Rectal smooth muscle tissue (tissue), 1 donor: ENCODE measurements at regions not wholly inside any gene's neighbourhood (a gene's known extent, or its start where the extent isn't known, plus 50 kb on each side); places are given as distances from the start of the nearest gene placed in this dataset.
"Not testable (repeated sequence)": the region's sequence is repeated elsewhere in the genome, so short reads cannot be mapped to it uniquely, and the experiment has no call there.

Source experiments
- H3K27ac ChIP-seq: one replicate; pipeline ENCODE4 v1.7.0; 2013; ENCODE audit warnings: low read depth, low read length, inconsistent platforms
- H3K27me3 ChIP-seq: one replicate; pipeline ENCODE4 v1.7.0; 2013; ENCODE audit warnings: low read length; ENCODE audit not compliant: control insufficient read depth, insufficient read depth
- H3K36me3 ChIP-seq: one replicate; pipeline ENCODE4 v1.7.0; 2013; ENCODE audit warnings: low read length; ENCODE audit not compliant: control insufficient read depth, insufficient read depth
- H3K4me1 ChIP-seq: one replicate; pipeline ENCODE4 v1.7.0; 2013; ENCODE audit warnings: low read length; ENCODE audit not compliant: control insufficient read depth, insufficient read depth
- H3K4me3 ChIP-seq: one replicate; pipeline ENCODE4 v1.7.0; 2013; ENCODE audit warnings: low read length
- H3K9ac ChIP-seq: one replicate; pipeline ENCODE4 v1.7.0; 2013; ENCODE audit warnings: low read length

DNA sequence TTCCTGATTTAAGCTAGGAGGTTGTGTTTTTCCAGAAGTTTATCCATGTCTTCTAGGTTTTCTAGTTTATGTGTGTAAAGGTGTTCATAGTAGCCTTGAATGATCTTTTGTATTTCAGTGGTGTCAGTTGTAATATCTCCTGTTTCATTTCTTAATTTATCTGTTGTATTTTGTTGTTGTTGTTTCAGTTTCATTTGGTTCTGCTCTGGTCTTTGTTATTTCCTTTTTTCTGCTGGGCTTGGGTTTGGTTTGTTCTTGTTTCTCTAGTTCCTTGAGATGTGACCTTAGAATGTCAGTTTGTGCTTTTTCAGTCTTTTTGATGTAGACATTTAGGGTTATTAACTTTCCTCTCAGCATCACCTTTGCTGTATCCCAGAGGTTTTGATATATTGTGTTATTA, 62.8 kb downstream of the SCP2D1 start:
- not testable (repeated sequence) for H3K27ac ChIP-seq, H3K27me3 ChIP-seq, H3K36me3 ChIP-seq, H3K4me3 ChIP-seq, H3K9ac ChIP-seq, H3K4me1 ChIP-seq

DNA sequence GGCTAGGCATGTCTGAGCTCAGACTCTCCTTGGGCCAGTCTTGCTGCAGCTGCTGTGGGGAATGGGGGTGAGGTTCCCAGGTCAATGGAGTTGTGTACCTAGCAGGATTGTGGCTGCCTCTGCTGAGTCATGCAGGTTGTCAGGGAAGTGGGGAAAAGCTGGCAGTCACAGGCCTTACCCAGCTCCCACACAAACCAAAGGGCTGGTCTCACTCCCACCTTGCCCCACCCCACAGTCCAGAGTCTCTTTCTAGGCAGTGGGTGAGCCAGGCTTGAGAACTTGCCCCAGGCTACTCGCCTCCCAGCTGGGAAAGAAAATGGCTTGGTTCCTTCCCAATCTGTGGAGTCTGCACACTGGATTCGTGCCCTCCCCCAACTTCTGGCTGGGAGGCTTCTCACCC, 65.7 kb downstream of the SCP2D1 start:
- H3K36me3 ChIP-seq, result no peaks in the 10 kb centered on the region
- H3K9ac ChIP-seq, result no peak overlapping the region
- H3K27me3 ChIP-seq, result no peaks in the 10 kb centered on the region
- no peak overlapping the region for H3K27ac ChIP-seq
- H3K4me1 ChIP-seq, result no peaks in the 10 kb centered on the region
- H3K4me3 ChIP-seq, result no peak overlapping the region

DNA sequence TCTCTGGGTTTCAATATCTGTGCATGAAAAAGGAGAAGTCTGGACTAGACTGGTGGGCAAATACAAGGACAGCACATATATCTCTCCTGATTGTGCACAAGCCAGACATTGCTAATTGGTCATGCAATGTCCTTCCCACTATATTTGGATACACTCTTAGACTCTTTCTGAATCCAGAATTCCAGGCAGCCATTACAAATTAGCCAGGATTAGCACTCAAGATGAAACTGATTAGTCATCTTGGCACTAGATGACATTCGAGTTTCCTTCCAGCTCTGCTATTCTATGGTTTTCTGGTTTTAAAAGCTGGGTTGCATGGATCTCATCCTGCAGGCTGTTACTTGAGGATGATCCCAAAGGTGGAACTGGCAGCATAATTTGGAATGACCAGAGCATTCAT, 73.2 kb downstream of the SCP2D1 start:
- no peak overlapping the region for H3K9ac ChIP-seq

DNA sequence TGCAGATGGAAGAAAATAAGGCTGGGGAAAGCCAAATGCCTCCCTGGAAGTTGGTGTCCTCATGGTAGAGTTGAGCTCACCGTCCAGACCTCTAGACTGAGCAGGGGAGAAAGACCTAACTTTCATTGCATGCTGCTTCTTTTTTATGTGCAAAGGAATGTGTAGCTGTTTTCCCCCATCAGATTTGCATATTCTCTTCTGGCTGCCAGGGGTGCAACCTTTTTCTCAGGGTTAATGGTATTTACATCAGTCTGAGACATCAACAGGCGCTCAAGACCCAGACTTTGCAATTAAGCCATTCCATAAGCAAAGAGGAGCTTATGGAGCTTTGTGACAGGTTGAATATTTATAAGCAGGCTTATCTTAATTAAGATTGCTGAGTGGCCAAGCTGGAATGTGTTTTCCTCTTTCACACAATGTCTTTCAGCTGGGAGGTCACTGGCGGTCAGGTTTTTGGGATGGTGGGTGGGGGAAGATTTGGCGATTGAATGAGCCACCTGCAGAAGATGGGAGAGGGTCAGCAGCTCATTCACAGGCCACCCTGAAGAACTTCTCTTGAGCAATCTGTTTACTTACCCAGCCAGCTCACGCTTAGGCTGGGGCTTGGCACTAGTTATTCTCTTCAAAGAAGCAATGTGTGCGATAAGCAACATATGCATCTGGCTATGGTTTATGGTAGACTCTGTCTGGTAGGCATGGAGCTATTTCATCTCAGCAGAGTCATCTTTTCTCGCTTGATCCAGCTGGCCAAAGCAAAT, 88.6 kb downstream of the SCP2D1 start:
- no peak overlapping the region for H3K4me3 ChIP-seq
- H3K27me3 ChIP-seq, result no peaks in the 10 kb centered on the region
- no peaks in the 10 kb centered on the region for H3K36me3 ChIP-seq
- no peak overlapping the region for H3K9ac ChIP-seq
- no peaks in the 10 kb centered on the region for H3K4me1 ChIP-seq
- H3K27ac ChIP-seq, result no peak overlapping the region

More for the DNA sequence above, 73.2 kb downstream of the SCP2D1 start:
- Histone ChIP-seq H3K4me3 (no peak overlapping the region), H3K27me3 (no peaks in the 10 kb centered on the region), H3K27ac (no peak overlapping the region), H3K4me1 (no peaks in the 10 kb centered on the region), H3K36me3 (no peaks in the 10 kb centered on the region)

DNA sequence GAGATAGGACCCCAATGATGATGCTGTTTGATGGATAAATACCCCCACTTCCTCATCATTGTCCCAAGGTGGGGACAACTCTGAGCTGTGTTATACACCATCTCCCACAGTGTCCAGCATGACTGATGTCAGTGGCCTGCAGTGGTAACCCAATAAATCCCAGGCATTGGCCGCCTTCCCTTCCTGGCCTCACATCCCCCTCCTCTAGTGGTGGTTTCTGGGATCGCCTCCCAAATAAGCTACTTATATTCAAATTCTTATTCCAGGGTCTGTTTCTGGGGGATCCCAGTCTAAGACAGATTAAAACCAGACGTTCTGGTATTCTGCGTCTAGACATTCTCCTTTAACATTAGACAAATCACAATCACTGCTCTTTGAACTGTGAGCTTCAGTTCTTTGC, 90.6 kb downstream of the SCP2D1 start:
- H3K4me1 ChIP-seq, result no peaks in the 10 kb centered on the region
- H3K36me3 ChIP-seq, result no peaks in the 10 kb centered on the region
- no peak overlapping the region for H3K9ac ChIP-seq
- H3K27me3 ChIP-seq, result no peaks in the 10 kb centered on the region
- H3K27ac ChIP-seq, result no peak overlapping the region
- H3K4me3 ChIP-seq, result no peak overlapping the region

DNA sequence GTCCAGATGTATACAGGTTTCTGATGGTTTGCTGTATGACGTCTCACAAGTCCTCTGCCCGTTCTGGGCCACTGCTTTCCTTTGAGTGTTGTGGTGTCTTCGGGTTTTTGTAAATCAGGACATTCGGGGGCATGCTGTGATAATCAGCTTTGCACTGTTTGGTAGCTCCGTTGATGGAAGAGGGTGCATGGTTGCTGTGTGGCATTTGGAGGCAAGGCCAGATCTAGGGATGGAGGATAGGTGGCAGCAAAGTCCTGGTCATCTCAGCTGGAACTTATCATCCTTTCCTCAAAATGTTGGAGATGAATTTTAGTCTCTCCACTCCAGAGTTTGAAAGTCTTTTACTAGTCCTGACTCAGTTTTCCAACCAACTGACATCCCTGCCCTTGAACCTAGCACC, 91.0 kb downstream of the SCP2D1 start:
- Histone ChIP-seq H3K4me1 (no peaks in the 10 kb centered on the region), H3K27ac (no peak overlapping the region), H3K27me3 (no peaks in the 10 kb centered on the region), H3K36me3 (no peaks in the 10 kb centered on the region), H3K9ac (no peak overlapping the region), H3K4me3 (no peak overlapping the region)

DNA sequence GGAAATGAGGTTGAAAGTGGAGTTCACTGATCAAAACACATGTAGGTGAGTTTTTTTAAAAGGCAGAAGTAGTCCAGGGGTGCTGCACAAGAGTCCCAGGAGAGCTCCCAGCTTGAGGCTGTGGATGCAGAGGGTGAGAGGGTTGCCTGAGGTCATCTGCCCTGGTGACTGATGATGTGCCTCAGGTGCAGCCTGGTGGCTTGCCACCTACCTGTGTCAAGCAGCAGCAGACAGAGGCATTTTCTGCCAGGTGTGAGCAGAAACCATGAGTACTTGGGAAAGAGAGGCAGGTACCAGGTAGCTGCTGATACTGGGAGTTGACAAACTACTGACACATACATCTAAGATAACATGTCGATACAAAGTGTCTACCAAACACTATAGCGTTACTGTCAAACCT, 92.5 kb downstream of the SCP2D1 start:
- Histone ChIP-seq H3K27ac (no peak overlapping the region), H3K4me3 (no peak overlapping the region), H3K36me3 (no peaks in the 10 kb centered on the region), H3K27me3 (no peaks in the 10 kb centered on the region), H3K4me1 (no peaks in the 10 kb centered on the region), H3K9ac (no peak overlapping the region)

DNA sequence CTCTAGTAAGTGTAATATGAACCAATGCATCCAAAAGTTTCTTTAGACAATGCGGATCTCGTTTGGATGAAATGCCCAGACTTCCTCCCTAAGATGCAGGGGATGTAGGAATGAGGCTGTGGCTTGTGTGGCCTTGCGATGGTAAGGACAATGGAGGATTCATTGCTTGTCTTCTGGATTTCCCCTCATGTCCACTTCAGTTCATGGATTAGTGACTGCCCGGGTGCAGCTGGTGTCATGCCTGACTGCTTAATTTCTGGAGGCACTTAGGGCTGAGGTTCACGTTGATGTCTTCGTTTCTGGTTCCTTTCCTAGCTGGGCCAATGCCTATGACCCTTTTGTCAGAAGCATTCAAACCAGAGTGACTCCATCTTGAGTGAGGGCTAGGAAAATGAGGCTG, 93.8 kb downstream of the SCP2D1 start:
- Histone ChIP-seq H3K9ac (no peak overlapping the region), H3K36me3 (no peaks in the 10 kb centered on the region), H3K27ac (no peak overlapping the region), H3K4me1 (no peaks in the 10 kb centered on the region), H3K4me3 (no peak overlapping the region), H3K27me3 (no peaks in the 10 kb centered on the region)

DNA sequence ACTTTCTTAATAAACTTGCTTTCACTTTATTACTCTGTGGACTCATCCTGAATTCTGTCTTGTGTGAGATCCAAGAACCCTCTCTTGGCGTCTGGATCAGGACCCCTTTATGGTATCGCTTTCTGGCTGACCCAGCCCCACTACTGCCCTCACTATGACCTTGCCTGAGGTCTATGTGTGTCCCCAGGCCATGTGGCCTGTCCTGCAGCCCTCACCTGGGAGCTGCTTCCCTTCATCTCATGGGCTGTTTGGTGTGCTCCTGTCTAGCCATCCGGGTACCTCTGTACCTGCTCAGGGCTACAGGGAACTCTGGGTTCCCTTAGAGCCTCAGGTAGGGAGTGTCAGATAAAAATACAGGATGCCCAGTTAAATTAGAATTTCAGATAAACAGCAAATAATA, 94.5 kb downstream of the SCP2D1 start:
- Histone ChIP-seq H3K36me3 (no peaks in the 10 kb centered on the region), H3K4me1 (no peaks in the 10 kb centered on the region), H3K27me3 (no peaks in the 10 kb centered on the region), H3K4me3 (no peak overlapping the region), H3K27ac (no peak overlapping the region), H3K9ac (no peak overlapping the region)

DNA sequence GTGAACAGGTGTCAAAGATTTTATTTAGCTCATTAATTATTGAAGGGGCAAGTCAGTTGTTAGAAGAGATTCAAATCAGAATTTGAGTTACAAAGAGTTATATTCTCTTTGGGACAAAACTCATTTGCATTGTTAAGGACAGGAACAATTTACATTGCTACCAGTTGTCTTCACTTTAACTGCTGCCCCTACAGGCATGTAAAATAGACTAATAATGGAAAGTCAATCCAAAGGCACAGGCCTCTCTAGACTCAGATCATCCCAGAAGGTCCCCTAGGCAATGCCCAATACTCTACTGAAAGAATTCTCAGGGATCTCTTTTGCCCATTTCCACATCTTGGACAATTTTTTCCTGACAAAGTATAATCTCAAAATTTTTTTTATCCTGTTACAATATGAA, 95.7 kb downstream of the SCP2D1 start:
- no peaks in the 10 kb centered on the region for H3K27me3 ChIP-seq
- H3K4me1 ChIP-seq, result no peaks in the 10 kb centered on the region
- H3K9ac ChIP-seq, result no peak overlapping the region
- H3K36me3 ChIP-seq, result no peaks in the 10 kb centered on the region
- H3K4me3 ChIP-seq, result no peak overlapping the region
- no peak overlapping the region for H3K27ac ChIP-seq

DNA sequence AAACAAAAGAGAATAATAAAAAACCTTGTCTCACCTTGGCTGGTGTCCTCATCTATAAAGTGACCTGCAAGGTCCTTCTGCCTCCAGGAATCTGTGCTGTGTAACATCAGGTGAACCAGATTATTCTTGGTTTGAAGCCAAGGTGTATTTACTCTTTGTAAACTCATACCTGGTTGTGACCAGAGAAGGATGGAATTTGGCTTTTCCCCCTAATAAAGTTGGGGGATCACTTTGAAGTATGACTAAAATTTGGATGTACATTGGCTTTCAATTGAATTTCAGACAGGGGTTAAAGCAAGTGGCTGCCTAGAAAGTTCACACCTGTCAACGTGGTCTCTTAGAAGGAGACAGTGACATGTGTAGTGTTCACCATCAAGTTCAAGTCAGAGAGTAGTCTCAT, 100.1 kb downstream of the SCP2D1 start:
- Histone ChIP-seq H3K9ac (no peak overlapping the region), H3K4me1 (no peaks in the 10 kb centered on the region), H3K4me3 (no peak overlapping the region), H3K36me3 (no peaks in the 10 kb centered on the region), H3K27me3 (no peaks in the 10 kb centered on the region), H3K27ac (no peak overlapping the region)

DNA sequence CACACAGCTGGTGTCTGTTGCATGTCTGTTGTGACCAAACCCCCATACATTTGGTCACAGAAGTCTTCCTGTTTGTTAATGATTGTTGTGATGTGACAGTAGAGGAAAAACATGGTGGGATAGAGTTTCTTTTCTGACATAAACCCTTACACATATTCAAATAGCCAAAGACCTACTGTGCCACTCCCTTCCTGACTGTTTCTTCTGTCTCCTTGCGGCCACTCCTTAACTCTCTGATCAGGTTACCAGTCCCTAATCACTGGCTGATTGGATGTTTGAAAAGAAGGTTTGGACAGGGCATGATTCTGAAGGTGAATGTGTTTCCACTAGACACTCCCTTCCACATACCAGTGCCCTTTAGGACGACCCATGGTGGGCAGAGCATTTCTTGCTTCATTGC, 101.2 kb downstream of the SCP2D1 start:
- no peak overlapping the region for H3K27ac ChIP-seq
- H3K36me3 ChIP-seq, result no peaks in the 10 kb centered on the region
- no peaks in the 10 kb centered on the region for H3K4me1 ChIP-seq
- H3K9ac ChIP-seq, result no peak overlapping the region
- H3K27me3 ChIP-seq, result no peaks in the 10 kb centered on the region
- no peak overlapping the region for H3K4me3 ChIP-seq

DNA sequence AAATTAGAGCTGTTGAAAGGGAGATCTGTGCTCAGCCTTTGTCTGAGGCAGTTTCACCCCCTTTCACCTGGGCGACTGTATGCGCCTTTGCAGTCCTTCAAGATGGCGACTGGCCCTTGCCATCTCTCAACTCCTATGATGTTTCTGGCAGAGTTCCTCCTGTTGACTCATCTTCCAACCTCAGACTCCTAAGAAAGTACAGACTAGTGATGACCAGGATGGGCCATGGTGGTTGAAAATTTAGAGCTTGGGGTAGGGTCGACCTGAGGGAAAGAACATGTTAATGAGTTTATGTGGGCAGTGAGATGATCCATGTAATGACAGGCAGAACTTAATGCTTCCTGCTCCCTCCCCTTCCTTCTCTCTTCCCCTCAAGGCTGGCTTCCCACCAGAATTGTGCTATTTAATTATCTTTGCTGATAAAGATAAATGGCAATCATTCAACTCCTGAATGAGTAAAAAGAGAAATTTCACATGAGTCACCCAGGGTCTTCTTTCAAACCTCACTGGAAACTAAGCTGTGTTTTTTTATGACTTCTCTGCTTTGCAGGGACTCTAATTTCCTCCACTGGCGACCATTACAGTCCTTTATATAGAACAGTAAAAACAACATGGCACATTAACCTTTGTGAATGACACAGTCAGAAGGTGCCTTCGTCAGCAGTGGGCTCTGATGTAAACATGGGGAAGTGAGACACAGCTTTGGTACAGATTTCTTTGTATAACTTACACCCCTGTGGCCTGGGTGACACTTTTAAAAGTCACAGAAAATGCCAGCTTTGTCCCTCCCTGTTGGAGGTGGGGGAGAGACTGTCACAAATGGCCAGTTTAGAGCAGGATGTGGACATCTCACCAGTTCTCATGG, 103.5 kb downstream of the SCP2D1 start:
- no peaks in the 10 kb centered on the region for H3K27me3 ChIP-seq
- no peak overlapping the region for H3K4me3 ChIP-seq
- H3K27ac ChIP-seq, result no peak overlapping the region
- H3K4me1 ChIP-seq, result no peaks in the 10 kb centered on the region
- no peak overlapping the region for H3K9ac ChIP-seq
- no peaks in the 10 kb centered on the region for H3K36me3 ChIP-seq
